ENCODE measurements at regions not wholly inside any gene's neighbourhood (a gene's known extent, or its start where the extent isn't known, plus 50 kb on each side); places are given as distances from the start of the nearest gene placed in this dataset.
"Not testable (repeated sequence)": the region's sequence is repeated elsewhere in the genome, so short reads cannot be mapped to it uniquely, and the experiment has no call there.

DNA sequence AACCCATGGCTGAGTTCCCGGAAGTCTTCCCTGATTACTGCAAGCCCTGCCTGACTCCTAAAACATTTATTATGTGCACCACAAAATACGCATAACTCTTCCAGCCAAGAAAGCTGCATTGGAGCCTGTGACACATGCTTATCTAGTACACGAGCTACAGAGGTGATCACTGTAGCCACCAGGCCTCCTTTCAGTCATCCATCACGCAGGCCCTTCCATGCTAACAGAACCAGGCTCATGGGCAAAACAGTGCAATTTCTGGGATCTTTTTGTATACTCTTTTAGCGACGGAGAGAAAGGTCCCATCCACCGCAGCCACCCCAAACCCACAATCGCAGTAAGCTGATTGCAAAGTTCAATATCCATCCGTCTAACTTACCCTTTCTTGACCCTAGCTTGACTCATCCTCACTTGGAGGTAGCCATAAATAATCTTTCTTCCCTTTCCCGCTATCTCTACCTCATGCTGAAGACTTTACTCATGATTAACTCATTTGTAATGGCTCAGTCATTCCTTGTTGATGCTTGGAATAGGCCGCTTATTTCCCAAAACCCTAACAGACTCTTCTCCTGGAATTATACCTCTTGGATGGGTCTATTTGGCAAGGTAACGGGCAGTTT lies 1203.5 kb downstream of the TYW1 start:
- no peak for DNase-seq

DNA sequence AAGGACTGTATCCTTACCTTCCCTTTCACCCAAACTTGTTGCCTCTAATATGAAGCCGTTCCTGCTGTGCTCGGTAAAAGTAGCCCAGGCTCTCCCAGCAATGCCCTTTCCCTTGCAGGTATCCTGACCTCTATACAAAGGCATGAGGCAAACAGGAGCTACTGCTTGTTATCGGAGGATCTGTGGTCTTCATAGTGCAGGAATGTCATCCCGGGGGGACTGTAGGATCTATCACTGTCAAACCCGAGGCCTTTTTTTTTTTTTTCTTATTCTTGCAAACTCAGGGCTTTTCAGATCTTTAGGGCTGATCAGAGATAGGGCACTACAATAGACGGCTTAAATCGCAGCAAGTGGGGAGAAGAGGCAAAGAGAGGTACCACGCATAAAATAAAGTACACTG lies 1206.6 kb downstream of the TYW1 start:
- no peak for DNase-seq

DNA sequence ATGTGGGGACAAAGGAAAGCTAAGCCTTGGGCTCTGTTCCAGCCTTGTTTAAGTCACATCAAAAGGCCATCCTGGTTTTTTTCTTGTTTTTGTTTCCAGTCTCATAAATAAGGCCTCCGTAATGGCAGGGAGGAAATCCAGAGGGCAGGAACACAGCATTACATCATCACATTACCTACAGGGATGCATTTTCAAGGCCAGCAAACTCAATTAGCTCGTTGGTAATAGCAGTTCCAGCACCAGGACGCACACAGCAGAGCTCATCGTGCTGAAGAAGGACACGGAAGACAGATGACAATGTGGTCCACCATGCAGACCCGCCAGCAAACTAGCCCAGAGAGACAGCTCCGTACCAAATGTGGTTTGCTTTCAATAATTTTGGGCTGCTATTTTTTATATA lies 1209.2 kb downstream of the TYW1 start:
- no peak for DNase-seq

DNA sequence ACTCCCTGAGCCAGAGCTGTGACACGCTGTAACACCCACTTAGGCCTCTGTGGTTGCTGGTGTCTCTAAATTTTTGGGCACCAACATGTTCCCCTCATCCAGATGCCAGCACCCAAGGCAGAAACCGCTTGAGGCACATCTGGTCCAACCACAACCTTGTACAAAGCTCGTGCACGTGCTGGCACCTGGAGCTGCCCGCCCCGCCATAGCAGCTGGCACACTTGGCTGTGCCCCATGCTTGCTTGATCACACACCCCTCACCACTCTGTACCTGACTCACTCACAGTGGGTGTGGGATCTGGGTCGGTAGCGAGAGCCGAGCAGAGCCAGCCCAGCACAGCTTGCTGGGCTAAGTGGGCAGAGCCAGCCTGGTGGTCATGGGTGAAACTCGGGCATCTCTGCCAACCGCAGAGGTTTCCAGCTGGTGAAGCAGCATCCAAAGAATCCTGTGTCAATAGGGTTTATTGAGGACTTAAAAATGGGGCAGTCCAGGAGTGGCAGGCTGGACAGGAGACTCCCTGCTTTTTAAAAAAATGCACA lies 1210.4 kb downstream of the TYW1 start:
- DNase-seq: no peak

DNA sequence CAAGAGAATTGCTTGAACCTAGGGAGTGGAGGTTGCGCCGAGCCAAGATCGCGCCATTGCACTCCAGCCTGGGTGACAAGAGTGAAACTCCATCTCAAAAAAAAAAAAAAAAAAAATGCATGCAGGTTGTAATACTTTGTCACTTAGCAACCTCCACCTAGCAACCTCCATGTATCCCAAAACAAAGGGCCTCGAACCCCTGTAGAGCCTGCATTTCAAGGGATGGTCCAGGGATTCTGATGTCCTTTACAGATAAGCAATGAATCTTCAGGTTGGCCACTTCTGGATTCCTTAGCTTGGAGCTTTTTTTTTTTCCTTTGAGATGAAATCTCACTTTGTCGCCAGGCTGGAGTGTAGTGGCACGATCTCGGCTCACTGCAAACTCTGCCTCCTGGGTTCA lies 1211.0 kb downstream of the TYW1 start:
- no peak for DNase-seq

DNA sequence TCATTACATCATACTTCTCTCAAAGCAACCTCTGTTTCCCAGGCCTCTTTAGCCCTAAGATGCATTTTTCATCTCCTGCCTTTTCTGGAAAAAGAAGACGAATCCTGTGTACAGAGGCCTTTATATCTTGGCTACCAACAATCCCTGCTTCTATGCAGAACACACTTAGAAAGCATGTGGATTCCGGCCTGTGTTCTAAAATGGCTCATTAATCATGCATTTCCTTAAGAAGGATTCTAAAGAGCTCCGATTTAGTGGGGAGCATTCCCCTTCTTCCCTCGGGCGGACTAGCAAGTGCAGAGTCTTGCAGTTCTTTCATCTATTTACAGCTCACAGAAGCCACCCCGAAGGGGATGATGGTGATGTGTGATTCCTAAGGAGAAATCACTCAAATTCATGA lies 1212.9 kb downstream of the TYW1 start:
- DNase-seq: no peak

DNA sequence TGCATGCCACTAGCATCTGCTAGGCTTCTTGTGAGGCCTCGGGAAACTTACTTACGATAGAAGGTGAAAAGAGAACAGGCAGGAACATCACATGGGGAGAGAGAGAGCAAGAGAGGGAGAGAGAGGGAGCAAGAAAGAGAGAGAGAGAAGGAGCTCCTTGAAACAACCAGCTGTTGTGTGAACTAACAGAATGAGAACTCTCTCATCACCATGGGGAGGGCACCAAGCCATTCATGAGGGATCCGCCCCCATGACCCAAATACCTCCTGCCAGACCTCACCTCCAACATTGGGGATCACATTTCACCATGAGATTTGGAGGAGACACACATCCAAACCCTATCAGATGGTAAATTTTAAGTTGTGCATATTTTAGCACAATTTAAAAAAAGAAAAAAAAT lies 1217.2 kb downstream of the TYW1 start:
- DNase-seq: no peak

DNA sequence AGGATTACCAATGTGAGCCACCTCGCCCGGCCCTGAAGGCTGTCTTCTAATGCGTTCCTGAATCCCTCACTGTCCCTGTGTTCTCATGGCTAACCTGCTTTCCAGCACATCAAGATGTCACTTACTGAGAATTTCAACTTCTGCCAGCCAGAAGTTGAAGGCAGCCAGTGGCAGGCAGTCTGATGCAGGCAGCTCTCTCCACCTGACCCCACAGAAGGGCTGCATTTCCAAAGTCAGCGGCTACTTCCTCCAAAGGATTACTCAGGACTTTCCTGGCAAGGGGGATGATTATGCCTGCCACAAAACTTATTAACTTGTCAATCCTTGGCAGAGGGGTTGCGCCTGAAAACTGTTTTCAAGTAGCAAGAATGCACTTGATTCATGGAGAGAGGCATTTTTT lies 1219.4 kb downstream of the TYW1 start:
- DNase-seq: no peak

DNA sequence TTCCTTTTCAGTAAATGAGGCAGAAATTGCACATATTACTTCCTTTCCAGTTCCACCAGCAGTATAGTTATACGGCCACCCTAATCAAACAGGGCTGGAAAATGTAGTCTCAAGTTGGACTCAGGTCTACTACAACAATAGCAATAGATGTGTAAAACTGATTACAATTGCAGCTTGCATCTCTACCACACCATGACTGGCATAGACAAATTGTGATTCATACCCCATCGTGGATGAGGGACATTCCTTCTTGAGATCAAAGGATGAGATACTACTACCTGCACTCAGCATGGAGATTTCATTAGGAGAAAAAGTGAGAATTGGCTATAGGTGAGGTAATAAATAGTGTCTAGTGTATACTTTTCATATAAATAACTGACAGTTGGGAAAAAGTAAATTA lies 1220.8 kb downstream of the TYW1 start:
- no peak for DNase-seq

DNA sequence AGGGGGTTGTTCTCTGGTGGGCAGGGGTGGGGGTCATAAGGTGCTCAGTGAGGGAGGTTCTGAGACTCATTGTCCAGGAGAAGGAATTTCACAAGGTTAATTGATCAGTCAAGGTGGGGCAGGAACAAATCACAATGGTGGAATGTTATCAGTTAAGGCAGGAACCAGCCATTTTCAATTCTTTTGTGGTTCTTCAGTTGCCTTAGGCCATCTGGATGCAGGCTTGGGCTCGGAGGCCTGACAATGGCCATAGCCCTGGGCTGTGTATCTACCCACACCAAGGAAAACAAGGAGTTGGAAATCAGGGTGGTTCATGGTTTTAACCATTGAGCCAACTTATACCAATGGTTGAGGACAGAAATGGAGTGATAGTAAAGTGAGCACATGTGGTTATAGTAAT lies 1221.8 kb downstream of the TYW1 start:
- no peak for DNase-seq

DNA sequence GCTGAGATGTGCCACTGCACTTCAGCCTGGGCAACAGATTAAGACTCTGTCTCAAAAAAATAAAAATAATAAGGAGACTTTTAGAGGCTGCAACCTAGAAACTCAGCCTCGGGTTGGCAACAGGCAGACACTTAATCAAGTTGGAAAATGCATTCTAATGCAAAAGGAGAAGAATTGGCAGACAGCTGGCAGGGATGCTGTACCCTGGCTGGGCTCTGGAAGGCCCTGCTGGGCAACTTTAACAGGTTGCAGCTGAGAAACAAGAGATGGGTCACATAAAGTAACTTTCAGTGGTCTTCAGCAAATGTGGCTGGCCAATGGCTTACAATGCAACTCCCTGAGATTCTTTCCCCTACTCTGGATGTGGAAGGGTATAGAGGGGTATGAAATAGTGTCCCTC lies 1225.7 kb downstream of the TYW1 start:
- DNase-seq: no peak

DNA sequence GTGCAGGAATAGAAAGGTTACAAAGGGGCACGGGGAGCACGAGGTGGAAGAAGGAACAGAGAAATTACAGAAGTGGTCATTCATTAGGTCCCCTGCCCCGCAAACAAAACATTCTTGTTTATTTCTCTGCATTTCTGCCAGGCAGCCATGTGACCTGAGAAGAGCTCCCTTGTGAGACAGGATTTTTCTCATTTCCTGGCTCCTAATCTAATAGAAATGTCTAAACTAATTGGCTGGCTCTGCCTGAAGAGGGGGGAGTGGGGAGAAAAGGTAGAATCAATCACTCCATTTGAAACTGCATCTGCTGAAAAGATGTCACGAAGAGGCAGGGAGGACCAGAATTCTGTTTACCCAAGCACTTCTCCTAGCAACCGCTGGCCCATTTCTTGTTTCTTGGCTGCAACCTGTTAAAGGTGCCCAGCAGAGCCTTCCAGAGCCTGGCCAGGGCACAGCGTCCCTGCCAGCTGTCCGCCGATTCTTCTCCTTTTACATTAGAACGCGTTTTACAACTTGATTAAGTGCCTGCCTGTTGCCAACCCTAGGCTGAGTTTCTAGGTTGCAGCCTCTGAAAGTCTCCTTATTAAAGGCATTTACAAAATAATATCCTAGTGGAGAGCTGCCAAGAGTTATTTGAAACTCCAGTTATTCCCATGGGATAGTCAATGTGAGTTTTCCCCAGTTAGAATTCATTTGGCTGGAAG lies 1227.6 kb downstream of the TYW1 start:
- DNase-seq: peak; percentile 54

DNA sequence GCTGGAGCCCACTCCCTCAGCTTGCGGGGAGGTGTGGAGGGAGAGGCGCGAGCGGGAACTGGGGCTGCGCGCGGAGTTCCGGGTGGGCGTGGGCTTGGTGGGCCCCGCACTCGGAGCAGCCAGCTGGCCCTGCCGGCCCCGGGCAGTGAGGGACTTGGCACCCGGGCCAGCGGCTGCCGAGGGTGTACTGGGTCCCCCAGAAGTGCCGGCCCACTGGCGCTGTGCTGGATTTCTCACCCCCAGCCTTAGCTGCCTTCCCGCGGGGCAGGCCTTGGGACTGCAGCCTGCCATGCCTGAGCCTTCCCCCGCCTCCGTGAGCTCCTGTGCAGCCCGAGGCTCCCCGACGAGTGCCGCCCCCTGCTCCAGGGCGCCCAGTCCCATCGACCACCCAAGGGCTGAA lies 1234.4 kb downstream of the TYW1 start:
- not testable (repeated sequence) for DNase-seq

DNA sequence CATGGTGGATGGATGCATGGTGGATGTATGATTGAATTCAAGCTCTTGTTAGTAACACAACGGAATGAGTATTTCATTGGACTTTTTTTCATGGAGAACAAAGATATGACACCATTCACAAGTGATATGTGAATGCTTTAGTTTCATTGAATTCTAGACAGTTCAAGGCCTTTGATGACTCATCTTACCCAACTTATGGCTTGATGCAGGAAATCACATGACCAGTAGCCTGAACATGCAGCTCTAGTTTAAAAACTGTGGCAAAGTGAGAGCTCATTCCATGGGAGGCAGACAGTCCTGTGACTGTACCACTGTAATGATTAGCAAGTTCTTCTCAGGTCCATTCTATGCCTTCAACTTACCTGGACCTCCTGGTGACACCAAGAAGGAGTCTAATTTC lies 1239.3 kb downstream of the TYW1 start:
- no peak for DNase-seq

DNA sequence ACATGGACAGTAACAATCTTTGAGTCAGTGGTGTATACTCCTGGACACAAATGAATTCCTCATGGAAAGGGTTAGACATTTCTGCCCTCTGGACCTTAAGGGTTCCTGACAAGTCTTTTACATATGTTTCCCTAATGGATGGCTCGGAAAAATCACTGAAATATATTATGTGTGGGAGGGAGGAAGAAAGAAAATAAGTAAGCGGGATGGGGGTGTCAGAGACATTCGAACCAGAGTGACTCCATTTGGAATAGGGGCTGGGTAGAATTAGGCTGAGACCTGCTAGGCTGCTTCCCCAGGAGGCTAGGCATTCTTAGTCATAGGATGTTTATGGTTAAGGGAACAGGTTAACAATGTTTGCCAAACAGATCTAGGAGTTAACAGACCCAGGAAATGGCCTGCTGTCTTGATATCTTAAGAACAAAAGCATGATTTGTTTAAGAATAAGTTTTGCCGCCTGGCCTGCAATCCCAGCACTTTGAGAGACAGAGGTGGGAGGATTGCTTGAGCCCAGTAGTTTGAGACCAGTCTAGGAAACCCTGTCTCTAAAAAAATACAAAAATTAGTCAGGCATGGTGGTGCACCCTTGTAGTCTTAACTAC lies 1241.7 kb downstream of the TYW1 start:
- no peak for DNase-seq

DNA sequence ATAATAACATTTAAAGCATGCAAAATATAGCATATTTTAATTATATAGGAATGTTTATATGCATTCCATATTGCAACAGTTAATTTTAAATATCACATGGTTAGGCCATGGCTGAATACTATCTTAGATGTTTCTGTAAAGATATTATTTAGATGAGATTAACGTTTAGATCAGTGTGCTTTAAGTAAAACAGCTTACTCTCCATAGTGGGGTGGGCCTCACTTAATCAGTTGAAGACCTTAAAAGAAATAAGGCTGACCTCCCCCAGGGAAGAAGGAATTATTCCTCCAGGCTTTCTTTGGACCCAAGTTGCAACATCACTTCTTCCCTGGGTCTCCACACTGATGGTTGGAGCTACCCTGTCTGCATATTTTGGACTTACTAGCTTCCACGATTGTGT lies 1246.5 kb downstream of the TYW1 start:
- DNase-seq: no peak

DNA sequence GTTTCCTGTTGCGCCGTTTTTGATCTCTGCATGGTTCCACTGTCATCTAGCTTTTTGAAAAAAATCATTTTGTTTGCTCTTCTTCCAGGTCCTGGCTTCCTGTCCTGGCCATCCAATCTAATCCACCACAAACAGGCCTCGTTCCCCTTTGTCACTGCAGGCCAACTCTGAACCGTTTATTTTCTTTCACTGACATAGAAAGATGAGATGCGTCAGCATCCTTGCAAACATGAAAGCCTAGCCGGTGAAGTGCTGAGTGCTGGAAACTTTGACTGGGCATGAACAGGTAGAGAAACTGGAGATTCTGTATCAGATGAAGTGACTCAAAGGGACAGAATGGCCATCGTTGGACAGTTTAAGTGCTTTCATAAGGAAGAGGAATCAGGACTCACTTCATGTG lies 1247.8 kb downstream of the TYW1 start:
- DNase-seq: peak; percentile 26

DNA sequence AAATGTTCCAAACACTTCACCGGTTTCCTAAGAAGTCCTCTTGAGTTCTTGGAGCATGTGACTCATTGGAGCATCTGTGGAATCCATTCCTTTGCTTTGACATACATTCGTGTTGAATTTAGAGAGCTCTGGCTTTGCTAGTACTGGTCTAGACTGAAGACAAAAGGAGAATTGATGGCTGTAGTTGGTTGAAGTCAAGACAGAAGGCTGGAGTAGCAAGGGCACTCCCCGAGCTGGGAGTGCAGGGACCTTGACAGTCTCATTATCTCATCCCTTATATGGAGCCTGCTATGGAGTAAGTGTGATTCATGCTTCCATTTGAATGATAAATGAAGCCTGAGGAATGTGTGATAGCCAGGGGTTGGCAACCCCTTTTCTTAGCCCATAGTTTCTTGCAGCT lies 1249.1 kb downstream of the TYW1 start:
- no peak for DNase-seq

DNA sequence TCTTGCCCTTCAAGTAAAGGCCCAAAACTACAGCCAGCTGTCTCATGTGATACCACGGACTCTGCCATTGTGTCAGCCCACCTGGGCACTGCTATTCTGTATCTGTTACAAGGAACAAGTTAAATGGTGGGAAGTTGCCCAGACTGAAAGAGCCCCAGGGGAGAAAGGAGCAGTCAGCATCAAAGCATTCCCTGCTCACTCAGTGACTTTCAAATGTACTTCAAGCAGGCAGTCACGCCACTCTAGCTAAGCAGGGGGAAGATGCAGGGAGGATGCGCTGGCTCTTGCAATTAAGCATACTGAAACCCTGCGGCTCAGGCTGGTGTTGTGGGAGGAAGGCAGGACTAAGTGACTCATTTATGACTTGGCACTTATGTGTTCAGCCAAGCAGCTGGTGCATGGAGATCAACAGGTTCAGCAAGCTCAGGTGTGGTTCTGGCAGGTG lies 1249.6 kb downstream of the TYW1 start:
- peak; percentile 93 for DNase-seq

DNA sequence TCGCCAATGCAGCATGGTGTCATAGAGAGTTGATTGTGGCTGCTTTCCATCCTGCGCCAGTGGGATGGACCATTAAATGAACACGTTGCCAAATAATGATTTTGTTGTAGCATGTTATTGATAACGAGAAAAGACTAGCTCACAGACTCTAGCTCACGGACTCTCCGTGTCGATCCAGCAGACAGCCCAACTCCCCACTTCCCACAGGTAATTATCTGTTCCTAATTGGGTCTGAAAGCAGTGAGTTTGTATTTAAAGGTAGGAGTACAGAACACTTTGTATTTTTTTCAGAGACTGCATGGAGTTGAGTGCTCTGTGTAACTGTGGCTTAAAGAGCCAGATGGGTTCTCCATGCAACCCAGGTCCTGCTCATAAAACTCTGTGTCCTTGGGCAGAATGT lies 1250.5 kb downstream of the TYW1 start:
- DNase-seq: peak; percentile 31

DNA sequence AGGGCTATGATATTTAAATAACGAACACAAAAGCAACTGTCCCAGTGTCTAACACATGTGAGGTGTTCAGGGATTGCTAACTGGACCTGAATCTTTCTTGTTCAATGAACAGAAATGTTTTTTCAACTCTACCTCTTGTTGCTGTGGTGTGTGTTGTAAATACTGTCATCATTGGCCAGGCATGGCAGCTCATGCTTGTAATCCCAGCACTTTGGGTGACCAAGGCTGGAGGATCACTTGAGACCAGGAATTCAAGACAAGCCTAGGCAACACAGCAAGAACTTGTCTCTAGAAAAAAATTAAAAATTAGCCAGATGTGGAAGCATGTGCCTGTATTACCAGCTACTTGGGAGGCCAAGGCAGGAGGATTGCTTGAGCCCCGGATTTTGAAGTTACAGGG lies 1250.9 kb downstream of the TYW1 start:
- peak; percentile 31 for DNase-seq

DNA sequence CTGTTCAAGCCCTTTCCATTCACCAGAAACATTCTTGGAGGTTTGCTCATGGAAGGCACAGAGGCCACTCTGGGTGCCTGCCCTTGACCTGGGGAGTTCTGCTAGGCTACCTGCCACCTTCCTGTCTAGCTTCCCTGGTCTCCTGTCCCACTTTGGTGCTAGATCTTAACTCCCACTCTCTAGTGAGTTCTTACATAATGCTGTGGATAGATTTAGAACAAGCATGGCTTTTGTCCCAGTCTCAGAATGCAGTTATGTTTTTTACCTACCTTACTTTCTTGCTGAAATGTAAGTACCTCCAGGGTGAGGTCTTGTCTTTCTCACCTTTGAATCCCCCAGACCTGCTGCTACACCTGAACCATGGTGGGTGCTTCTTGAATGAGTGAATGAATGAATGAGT lies 1252.3 kb downstream of the TYW1 start:
- DNase-seq: no peak

DNA sequence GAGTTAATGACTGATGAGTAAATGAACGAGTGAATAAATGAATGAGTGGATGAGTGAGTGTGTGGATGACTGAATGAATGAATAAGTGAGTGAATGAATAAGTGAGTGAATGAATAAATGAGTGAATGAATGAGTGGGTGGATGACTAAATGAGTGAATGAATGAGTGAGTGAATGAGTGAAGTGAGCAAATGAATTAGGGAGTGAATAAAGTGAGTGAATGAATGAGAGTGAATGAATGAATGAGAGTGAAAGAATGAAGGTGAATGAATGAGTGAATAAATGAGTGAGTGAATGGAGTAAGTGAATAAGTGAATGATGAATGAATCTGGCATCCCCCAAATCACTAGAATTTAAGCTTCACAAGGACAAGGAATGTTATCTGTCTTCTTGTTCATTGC lies 1253.0 kb downstream of the TYW1 start:
- DNase-seq: no peak

DNA sequence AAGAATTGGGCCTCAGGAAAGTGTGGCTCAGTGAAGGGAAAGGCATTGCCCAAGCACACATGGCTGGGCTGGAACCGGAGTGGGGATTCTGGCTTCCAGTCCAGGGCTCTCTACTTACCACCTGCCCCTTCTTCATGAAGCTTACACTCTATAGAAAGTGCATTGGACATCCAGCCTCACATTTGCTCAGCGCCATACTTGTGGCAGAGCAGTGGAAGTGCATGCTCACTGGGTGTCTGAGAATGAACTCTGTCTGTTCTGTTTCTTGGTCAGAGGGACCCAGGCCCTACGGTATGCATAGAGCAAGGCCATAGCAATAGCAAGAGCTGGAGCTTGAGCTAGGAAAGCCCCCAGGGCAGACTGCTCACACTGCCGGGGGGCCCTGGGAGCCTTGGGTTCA lies 1253.5 kb downstream of the TYW1 start:
- DNase-seq: no peak

Data from NCI-H510A treated with DMSO at 0.1 percent for 48 hours (cell line).